IMR-90 (cell line): ENCODE measurements at regions not wholly inside any gene's neighbourhood (a gene's known extent, or its start where the extent isn't known, plus 50 kb on each side); places are given as distances from the start of the nearest gene placed in this dataset.

ENCODE experiments used
- ATAC-seq: fragments of 200-7000 bp; cut with Tn5 transposase; 2 replicates; pipeline ENCODE4 v1.9.1; 2020; ENCODE audit warnings: low read depth, mild to moderate bottlenecking, moderate library complexity
- BruUV-seq: library from RNA; stranded (reverse); fragments of 400-500 nt; replicated peaks from 2 replicates; lab custom pipeline; 2021; lab: Mats Ljungman, UMichigan
- CTCF ChIA-PET: fragments of 300-600 bp; formaldehyde crosslinking; extraction: SDS; loops from one replicate; lab custom pipeline; 2021; ENCODE audit warnings: antibody characterized with exemption; lab: Yijun Ruan, JAX
- POLR2A ChIA-PET: fragments of 300-600 bp; sonication (Branson Sonifier 250); formaldehyde crosslinking; loops from one replicate; lab custom pipeline; 2022; ENCODE audit warnings: antibody characterized with exemption; ENCODE audit not compliant: unreplicated experiment; lab: Charles Lee
- DNase-seq: peaks from one replicate; pipeline ENCODE4 v3.0.0; 2013
- H2AFZ ChIP-seq: replicated peaks from 2 replicates; pipeline ENCODE3; 2013; ENCODE audit warnings: low read length, mild to moderate bottlenecking; ENCODE audit not compliant: poor library complexity
- H2AK5ac ChIP-seq: 2 replicates; pipeline ENCODE4 v1.6.1; 2013; ENCODE audit warnings: low read depth, low read length, inconsistent platforms
- H2AK9ac ChIP-seq: replicated peaks from 2 replicates; pipeline ENCODE3; 2013; ENCODE audit warnings: mild to moderate bottlenecking, low read depth, low read length, moderate library complexity; ENCODE audit not compliant: poor library complexity
- H2BK120ac ChIP-seq: 2 replicates; pipeline ENCODE4 v1.6.1; 2013; ENCODE audit warnings: low read depth, low read length, inconsistent platforms
- H2BK15ac ChIP-seq: 3 replicates; pipeline ENCODE4 v1.6.1; 2013; ENCODE audit warnings: low read depth, low read length, inconsistent platforms
- H2BK20ac ChIP-seq: 2 replicates; pipeline ENCODE4 v1.6.1; 2013; ENCODE audit warnings: low read depth, mild to moderate bottlenecking, inconsistent platforms, low read length, moderate library complexity
- H2BK5ac ChIP-seq: 2 replicates; pipeline ENCODE4 v1.6.1; 2013; ENCODE audit warnings: mild to moderate bottlenecking, low read depth, low read length, inconsistent platforms; ENCODE audit not compliant: poor library complexity, severe bottlenecking
- H3K14ac ChIP-seq: replicated peaks from 2 replicates; pipeline ENCODE4 v1.6.1; 2013; ENCODE audit warnings: low read depth, low read length, inconsistent platforms
- H3K18ac ChIP-seq: 2 replicates; pipeline ENCODE4 v1.6.1; 2013; ENCODE audit warnings: low read depth, low read length, control low read depth
- H3K23ac ChIP-seq: 2 replicates; pipeline ENCODE4 v1.6.1; 2013; ENCODE audit warnings: low read depth, low read length, inconsistent platforms
- H3K27ac ChIP-seq: 2 replicates; pipeline ENCODE4 v1.5.1; 2013; ENCODE audit warnings: mild to moderate bottlenecking, control low read depth, low read length; ENCODE audit not compliant: insufficient read depth
- H3K27me3 ChIP-seq: 2 replicates; pipeline ENCODE4 v1.6.1; 2013; ENCODE audit warnings: low read length; ENCODE audit not compliant: control insufficient read depth, insufficient read depth
- H3K36me3 ChIP-seq: 2 replicates; pipeline ENCODE4 v1.6.1; 2013; ENCODE audit warnings: low read length, mixed read lengths; ENCODE audit not compliant: control insufficient read depth, insufficient read depth
- H3K4ac ChIP-seq: 2 replicates; pipeline ENCODE4 v1.6.1; 2013; ENCODE audit warnings: low read depth, low read length, inconsistent platforms
- H3K4me1 ChIP-seq: 2 replicates; pipeline ENCODE4 v1.6.1; 2013; ENCODE audit warnings: low read length, mixed read lengths; ENCODE audit not compliant: control insufficient read depth, insufficient read depth
- H3K4me2 ChIP-seq: 2 replicates; pipeline ENCODE4 v1.6.1; 2013; ENCODE audit warnings: low read depth, mild to moderate bottlenecking, control low read depth, low read length, moderate library complexity
- H3K4me3 ChIP-seq: 2 replicates; pipeline ENCODE4 v1.5.1; 2013; ENCODE audit warnings: low read depth, mild to moderate bottlenecking, control low read depth, low read length, moderate library complexity; ENCODE audit not compliant: insufficient read depth
- H3K56ac ChIP-seq: 2 replicates; pipeline ENCODE4 v1.6.1; 2013; ENCODE audit warnings: low read length, inconsistent platforms; ENCODE audit not compliant: insufficient read depth; ENCODE audit errors: extremely low read depth
- H3K79me1 ChIP-seq, 2 experiments: 2 replicates each; pipeline ENCODE4 v1.6.1; 2013; ENCODE audit warnings: low read length in 2 of 2, inconsistent platforms in 1 of 2, low read depth in 1 of 2
- H3K9ac ChIP-seq: 2 replicates; pipeline ENCODE4 v1.6.1; 2013; ENCODE audit warnings: low read depth, low read length, control low read depth
- H3K9me1 ChIP-seq: 2 replicates; pipeline ENCODE4 v1.6.1; 2013; ENCODE audit warnings: low read length, inconsistent platforms; ENCODE audit not compliant: insufficient read depth
- H3K9me3 ChIP-seq: 2 replicates; pipeline ENCODE4 v1.6.1; 2013; ENCODE audit warnings: low read length; ENCODE audit not compliant: control insufficient read depth, insufficient read depth
- H4K20me1 ChIP-seq: 2 replicates; pipeline ENCODE4 v1.6.1; 2013; ENCODE audit warnings: low read length, inconsistent platforms; ENCODE audit not compliant: insufficient read depth
- H4K5ac ChIP-seq: 2 replicates; pipeline ENCODE4 v1.6.1; 2013; ENCODE audit warnings: mild to moderate bottlenecking, low read depth, low read length, control low read depth
- H4K8ac ChIP-seq, 2 experiments: 2 replicates each; pipeline ENCODE4 v1.6.1; 2013; ENCODE audit warnings: low read depth in 2 of 2, low read length in 2 of 2, control low read depth in 1 of 2, inconsistent platforms in 1 of 2
- H4K91ac ChIP-seq: 2 replicates; pipeline ENCODE4 v1.6.1; 2013; ENCODE audit warnings: low read depth, low read length, inconsistent platforms; ENCODE audit not compliant: insufficient read depth
- CTCF ChIP-seq: conservative IDR thresholded peaks from 2 replicates; pipeline ENCODE4 v1.5.1; 2012; ENCODE audit warnings: mild to moderate bottlenecking, low read depth, low read length, improper control_type of control experiment
- whole genome bisulfite sequencing, 2 experiments: methylation state at CpG; one replicate each; pipeline versions ENCODE4 v1.1.5 to v1.1.7; 2013; ENCODE audit warnings: missing lambda C conversion rate in 2 of 2; ENCODE audit not compliant: insufficient read length in 1 of 2; ENCODE audit errors: extremely low coverage in 2 of 2; 5-methylcytosine and 5-hydroxymethylcytosine counted together
- dilution Hi-C: fragments of 300-500 bp; cut with HindIII; formaldehyde crosslinking; loops from one replicate; pipeline ENCODE4 v1.14.3; 2018; ENCODE audit warnings: low sequenced_read_pairs; ENCODE audit not compliant: unreplicated experiment
- in situ Hi-C: fragments of 300-500 bp; cut with MboI; formaldehyde crosslinking; loops from 3 replicates; pipeline ENCODE4 v1.14.3; 2019; ENCODE audit warnings: low sequenced_read_pairs, inconsistent platforms, mixed read lengths
- intact Hi-C: fragments of 100-400 bp; cut with micrococcal nuclease; formaldehyde crosslinking; loops from 2 replicates; pipeline ENCODE4 v1.10.0; 2022

DNA sequence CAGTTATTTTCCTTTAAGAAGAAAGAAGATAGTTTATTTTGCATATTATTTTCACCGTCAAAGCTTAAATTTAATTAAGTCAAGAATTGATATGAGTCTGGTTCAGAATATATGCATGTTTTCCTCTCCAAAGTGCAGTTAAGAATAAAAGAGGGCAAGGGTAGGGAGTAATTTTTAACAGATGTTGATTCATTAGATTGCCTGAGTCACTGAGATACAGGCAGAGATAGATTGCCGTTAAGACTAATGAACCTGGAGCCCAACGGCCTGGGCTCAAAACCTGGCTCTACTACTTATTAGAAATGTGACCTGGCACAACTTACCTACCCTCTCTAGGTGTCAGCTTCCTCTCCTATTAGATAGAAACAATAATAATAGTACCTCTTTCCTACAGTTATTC lies 1037.4 kb upstream of the PABPC4L start:
- Histone ChIP-seq H3K9ac (no peak overlapping the region), H2AK9ac (no peak overlapping the region), H2AFZ (no peak overlapping the region), H3K27me3 (no peaks in the 10 kb centered on the region), H4K8ac (no peak overlapping the region), H3K9me3 (no peaks in the 10 kb centered on the region), H3K4ac (no peak overlapping the region), H2AK5ac (no peak overlapping the region), H3K18ac (no peak overlapping the region), H3K36me3 (no peaks in the 10 kb centered on the region), H4K91ac (no peak overlapping the region), H3K14ac (no peak overlapping the region), H3K4me1 (peaks cover 4% of the 10 kb centered on the region), H3K56ac (no peak overlapping the region), H3K9me1 (no peaks in the 10 kb centered on the region), H2BK15ac (no peak overlapping the region), H2BK20ac (no peak overlapping the region), H2BK120ac (no peak overlapping the region), H3K27ac (no peak overlapping the region), H3K79me1 (no peaks in the 10 kb centered on the region), H3K4me2 (no peak overlapping the region), H2BK5ac (no peak overlapping the region), H4K20me1 (no peaks in the 10 kb centered on the region), H4K5ac (no peak overlapping the region), H3K23ac (no peak overlapping the region), H3K4me3 (no peak overlapping the region)
- ATAC-seq (no peak), DNase-seq (no peak)
- in situ Hi-C loops (no loop called here), dilution Hi-C loops (no loop called here), intact Hi-C loops (no loop called here)
- CTCF ChIA-PET: no interaction called here
- BruUV-seq: no TSS peak
- POLR2A ChIA-PET: no interaction called here
- TF ChIP-seq CTCF: no peak
- no CpG with 5 or more reads among the region's 3 CpGs for WGBS, 2 experiments
